Cardiac muscle cell (in vitro differentiated cells and primary cell): ENCODE measurements at regions not wholly inside any gene's neighbourhood (a gene's known extent, or its start where the extent isn't known, plus 50 kb on each side); places are given as distances from the start of the nearest gene placed in this dataset.

ENCODE experiments used
- DNase-seq, 2 donors: peaks; one replicate each; pipeline versions ENCODE4 v3.0.0 to v3.0.0-alpha.2; 2010 to 2017; ENCODE audit warnings: low read depth in 1 of 2, low spot score in 1 of 2
- H3K27ac ChIP-seq: fragments of 200-600 bp; sonication (generic); 2 replicates; pipeline ENCODE4 v1.5.1; 2016
- H3K27me3 ChIP-seq: fragments of 200-600 bp; sonication (generic); 2 replicates; pipeline ENCODE4 v1.6.0; 2016; ENCODE audit warnings: control low read depth
- H3K36me3 ChIP-seq: fragments of 200-600 bp; sonication (generic); 2 replicates; pipeline ENCODE4 v1.5.1; 2016; ENCODE audit warnings: control low read depth
- H3K4me1 ChIP-seq: fragments of 200-600 bp; sonication (generic); 2 replicates; pipeline ENCODE4 v1.8.1; 2017; ENCODE audit warnings: low read depth, mild to moderate bottlenecking, mixed run types
- H3K4me3 ChIP-seq: fragments of 200-600 bp; sonication (generic); 2 replicates; pipeline ENCODE4 v1.5.1; 2016; ENCODE audit warnings: mild to moderate bottlenecking
- H3K9me3 ChIP-seq: fragments of 200-600 bp; sonication (generic); 2 replicates; pipeline ENCODE4 v1.5.1; 2017; ENCODE audit warnings: low read depth, mild to moderate bottlenecking, control low read depth
- CTCF ChIP-seq: IDR thresholded peaks from 2 replicates; pipeline ENCODE4 v1.5.1; 2012; ENCODE audit warnings: low read depth, mild to moderate bottlenecking, low read length

- H3K27me3 ChIP-seq: no peaks in the 10 kb centered on the region
- H3K4me1 ChIP-seq: no peaks in the 10 kb centered on the region
- no peak overlapping the region for H3K27ac ChIP-seq
- DNase-seq: no peak
- no peaks in the 10 kb centered on the region for H3K36me3 ChIP-seq
- no peaks in the 10 kb centered on the region for H3K9me3 ChIP-seq
- TF ChIP-seq CTCF: no peak
- H3K4me3 ChIP-seq: no peak overlapping the region
Measured at GRCh38 chr14:98935921-98936320, 336.1 kb downstream of the BCL11B start.

- Histone ChIP-seq H3K27ac (no peak overlapping the region), H3K9me3 (no peaks in the 10 kb centered on the region), H3K4me1 (no peaks in the 10 kb centered on the region), H3K36me3 (no peaks in the 10 kb centered on the region), H3K27me3 (no peaks in the 10 kb centered on the region), H3K4me3 (no peak overlapping the region)
- no peak for TF ChIP-seq CTCF
- no peak for DNase-seq
Measured at GRCh38 chr14:98937021-98937420, 335.0 kb downstream of the BCL11B start.

- H3K9me3 ChIP-seq: no peaks in the 10 kb centered on the region
- no peaks in the 10 kb centered on the region for H3K4me1 ChIP-seq
- H3K4me3 ChIP-seq: no peak overlapping the region
- no peaks in the 10 kb centered on the region for H3K27me3 ChIP-seq
- TF ChIP-seq CTCF: no peak
- H3K27ac ChIP-seq: no peak overlapping the region
- H3K36me3 ChIP-seq: no peaks in the 10 kb centered on the region
- no peak for DNase-seq
Measured at GRCh38 chr14:98937712-98938505, 334.1 kb downstream of the BCL11B start.

- Histone ChIP-seq H3K4me1 (no peaks in the 10 kb centered on the region), H3K9me3 (no peaks in the 10 kb centered on the region), H3K4me3 (no peak overlapping the region), H3K36me3 (no peaks in the 10 kb centered on the region), H3K27ac (no peak overlapping the region), H3K27me3 (no peaks in the 10 kb centered on the region)
- DNase-seq: no peak
- TF ChIP-seq CTCF: no peak
Measured at GRCh38 chr14:98940693-98941437, 331.1 kb downstream of the BCL11B start.

- no peaks in the 10 kb centered on the region for H3K9me3 ChIP-seq
- DNase-seq: no peak
- no peaks in the 10 kb centered on the region for H3K36me3 ChIP-seq
- no peak overlapping the region for H3K4me3 ChIP-seq
- no peaks in the 10 kb centered on the region for H3K27me3 ChIP-seq
- no peak for TF ChIP-seq CTCF
- no peaks in the 10 kb centered on the region for H3K4me1 ChIP-seq
- H3K27ac ChIP-seq: no peak overlapping the region
Measured at GRCh38 chr14:98941481-98941880, 330.5 kb downstream of the BCL11B start.
